Neuronal stem cell (in vitro differentiated cells): ENCODE measurements at regions not wholly inside any gene's neighbourhood (a gene's known extent, or its start where the extent isn't known, plus 50 kb on each side); places are given as distances from the start of the nearest gene placed in this dataset.
A peak's percentile ranks its signal among the peaks of the same experiment; 100 is the strongest.

Experiments
- DNase-seq: peaks from one replicate; pipeline ENCODE4 v3.0.0-alpha.2; 2013; ENCODE audit warnings: low spot score
- H2AFZ ChIP-seq: one replicate; pipeline ENCODE4 v1.6.1; 2013; ENCODE audit warnings: mild to moderate bottlenecking, low read length, inconsistent platforms
- H2AK5ac ChIP-seq: 2 replicates; pipeline ENCODE4 v1.6.1; 2013; ENCODE audit warnings: low read depth, mild to moderate bottlenecking, inconsistent platforms, low read length, moderate library complexity, mixed read lengths
- H2BK120ac ChIP-seq: 2 replicates; pipeline ENCODE4 v1.6.1; 2013; ENCODE audit warnings: low read depth, mild to moderate bottlenecking, inconsistent platforms, low read length, moderate library complexity, mixed read lengths
- H2BK12ac ChIP-seq: one replicate; pipeline ENCODE4 v1.6.1; 2013; ENCODE audit warnings: low read length, inconsistent platforms
- H2BK15ac ChIP-seq: 2 replicates; pipeline ENCODE4 v1.6.1; 2013; ENCODE audit warnings: mild to moderate bottlenecking, low read length, inconsistent platforms, mixed read lengths
- H2BK5ac ChIP-seq: one replicate; pipeline ENCODE4 v1.6.1; 2013; ENCODE audit warnings: inconsistent platforms, mild to moderate bottlenecking, low read length, moderate library complexity
- H3K14ac ChIP-seq: one replicate; pipeline ENCODE4 v1.6.1; 2013; ENCODE audit warnings: low read length, inconsistent platforms
- H3K18ac ChIP-seq: 2 replicates; pipeline ENCODE4 v1.6.1; 2013; ENCODE audit warnings: low read length, inconsistent platforms
- H3K23ac ChIP-seq: 2 replicates; pipeline ENCODE4 v1.6.1; 2013; ENCODE audit warnings: low read depth, mild to moderate bottlenecking, mixed read lengths, low read length, inconsistent platforms; ENCODE audit not compliant: poor library complexity
- H3K27ac ChIP-seq: replicated peaks from 3 replicates; pipeline ENCODE4 v1.5.1; 2013; ENCODE audit warnings: low read length, inconsistent platforms
- H3K27me3 ChIP-seq, 3 experiments: 2 replicates each; pipeline ENCODE4 v1.6.1; 2013; ENCODE audit warnings: low read length in 3 of 3, mild to moderate bottlenecking in 2 of 3, inconsistent platforms in 1 of 3, low read depth in 1 of 3, mixed read lengths in 1 of 3, moderate library complexity in 1 of 3; ENCODE audit not compliant: control insufficient read depth in 3 of 3, insufficient read depth in 3 of 3
- H3K36me3 ChIP-seq, 2 donors: replicated peaks in 1 of 2; 2 replicates each; pipeline ENCODE4 v1.6.1; 2013; ENCODE audit warnings: low read length in 2 of 2; ENCODE audit not compliant: control insufficient read depth in 2 of 2, insufficient read depth in 2 of 2
- H3K4ac ChIP-seq: 2 replicates; pipeline ENCODE4 v1.6.1; 2013; ENCODE audit warnings: inconsistent platforms, mild to moderate bottlenecking, low read length, moderate library complexity
- H3K4me1 ChIP-seq, 2 donors: 1 replicate in 1 of 2; 2 replicates in 1 of 2; pipeline ENCODE4 v1.6.1; 2013; ENCODE audit warnings: low read length in 2 of 2, low read depth in 1 of 2; ENCODE audit not compliant: control insufficient read depth in 2 of 2, insufficient read depth in 1 of 2
- H3K4me2 ChIP-seq: one replicate; pipeline ENCODE4 v1.6.1; 2013; ENCODE audit warnings: mild to moderate bottlenecking, low read length, inconsistent platforms; ENCODE audit not compliant: insufficient read depth, poor library complexity, severe bottlenecking
- H3K4me3 ChIP-seq, 2 donors: 2 replicates each; pipeline ENCODE4 v1.5.1; 2013; ENCODE audit warnings: low read length in 2 of 2, mild to moderate bottlenecking in 2 of 2, inconsistent platforms in 1 of 2, moderate library complexity in 1 of 2
- H3K79me1 ChIP-seq: one replicate; pipeline ENCODE4 v1.6.1; 2013; ENCODE audit warnings: low read depth, mild to moderate bottlenecking, inconsistent platforms, low read length, moderate library complexity
- H3K9ac ChIP-seq: one replicate; pipeline ENCODE4 v1.6.1; 2013; ENCODE audit warnings: mild to moderate bottlenecking, low read depth, low read length, inconsistent platforms; ENCODE audit not compliant: poor library complexity
- H3K9me3 ChIP-seq, 2 donors: replicated peaks in 1 of 2; 2 replicates each; pipeline versions ENCODE3 to v1.6.1; 2013; ENCODE audit warnings: low read length in 2 of 2, mild to moderate bottlenecking in 2 of 2, inconsistent platforms in 1 of 2, low read depth in 1 of 2, mixed read lengths in 1 of 2, moderate library complexity in 1 of 2; ENCODE audit not compliant: control insufficient read depth in 2 of 2, insufficient read depth in 1 of 2
- H4K8ac ChIP-seq: one replicate; pipeline ENCODE4 v1.6.1; 2013; ENCODE audit warnings: low read depth, mild to moderate bottlenecking, inconsistent platforms, low read length, moderate library complexity
- H4K91ac ChIP-seq: one replicate; pipeline ENCODE4 v1.6.1; 2013; ENCODE audit warnings: low read length, low read depth, mild to moderate bottlenecking, inconsistent platforms; ENCODE audit not compliant: poor library complexity
- WGBS, 2 donors: extraction: QIAGEN DNeasy Blood & Tissue Kit; methylation state at CpG; one replicate each; pipeline ENCODE4 v1.1.7; 2013; ENCODE audit warnings: missing lambda C conversion rate in 2 of 2, mixed read lengths in 1 of 2; ENCODE audit not compliant: insufficient read length in 2 of 2, insufficient replicate concordance in 1 of 2; ENCODE audit errors: extremely low coverage in 2 of 2; 5-methylcytosine and 5-hydroxymethylcytosine counted together

- Histone ChIP-seq H3K4me1 (peaks cover 0 to 25% of the 10 kb centered on the region in 2 donors), H3K18ac (no peak overlapping the region), H3K14ac (no peak overlapping the region), H3K4me2 (no peak overlapping the region), H3K4me3 (no peak overlapping the region), H4K91ac (no peak overlapping the region), H2AFZ (no peak overlapping the region), H3K9me3 (no peaks in the 10 kb centered on the region), H2AK5ac (peak overlapping the region; percentile 10), H2BK120ac (no peak overlapping the region), H3K27me3 (peaks cover 0 to 91% (median 9%) of the 10 kb centered on the region in 3 experiments), H2BK5ac (no peak overlapping the region), H4K8ac (no peak overlapping the region), H2BK15ac (no peak overlapping the region), H2BK12ac (no peak overlapping the region), H3K27ac (no peak overlapping the region), H3K36me3 (no peaks in the 10 kb centered on the region), H3K79me1 (no peaks in the 10 kb centered on the region), H3K23ac (no peak overlapping the region), H3K9ac (no peak overlapping the region), H3K4ac (no peak overlapping the region)
- WGBS, 2 donors: no CpG with 5 or more reads among the region's 14 CpGs
- DNase-seq: no peak
Observed at GRCh38 chr17:79189305-79189704, 114.7 kb downstream of the ENGASE start.

GRCh38 chr17:79188685-79189084 is 114.1 kb downstream of the ENGASE start:
- no peak overlapping the region for H2AFZ ChIP-seq
- no peak overlapping the region for H2BK120ac ChIP-seq
- H3K36me3 ChIP-seq: no peaks in the 10 kb centered on the region
- H3K14ac ChIP-seq: no peak overlapping the region
- no peak overlapping the region for H3K9ac ChIP-seq
- no peak overlapping the region for H2AK5ac ChIP-seq
- no peak overlapping the region for H3K4me3 ChIP-seq
- H4K8ac ChIP-seq: no peak overlapping the region
- peaks cover 0 to 27% of the 10 kb centered on the region in 2 donors for H3K4me1 ChIP-seq
- H3K23ac ChIP-seq: no peak overlapping the region
- H2BK5ac ChIP-seq: no peak overlapping the region
- H3K4ac ChIP-seq: no peak overlapping the region
- H2BK15ac ChIP-seq: no peak overlapping the region
- no peak overlapping the region for H3K27ac ChIP-seq
- peaks cover 0 to 2% of the 10 kb centered on the region in 2 donors for H3K9me3 ChIP-seq
- H3K4me2 ChIP-seq: no peak overlapping the region
- WGBS, 2 donors: no CpG with 5 or more reads among the region's 7 CpGs
- H3K18ac ChIP-seq: no peak overlapping the region
- H3K79me1 ChIP-seq: no peaks in the 10 kb centered on the region
- DNase-seq: no peak
- H4K91ac ChIP-seq: no peak overlapping the region
- no peak overlapping the region for H2BK12ac ChIP-seq
- H3K27me3 ChIP-seq: peaks cover 0 to 93% (median 13%) of the 10 kb centered on the region in 3 experiments

GRCh38 chr17:79188048-79188447 is 113.4 kb downstream of the ENGASE start:
- H3K27ac ChIP-seq: no peak overlapping the region
- H3K9ac ChIP-seq: no peak overlapping the region
- no peak overlapping the region for H2AK5ac ChIP-seq
- no peak overlapping the region for H2BK15ac ChIP-seq
- H2BK12ac ChIP-seq: no peak overlapping the region
- H3K9me3 ChIP-seq: peaks cover 0 to 2% of the 10 kb centered on the region in 2 donors
- H2BK120ac ChIP-seq: no peak overlapping the region
- no peak overlapping the region for H3K18ac ChIP-seq
- H3K4me1 ChIP-seq: peaks cover 0 to 25% of the 10 kb centered on the region in 2 donors
- no CpG with 5 or more reads among the region's 14 CpGs for WGBS, 2 donors
- no peak overlapping the region for H4K91ac ChIP-seq
- H2BK5ac ChIP-seq: no peak overlapping the region
- DNase-seq: no peak
- H3K4me2 ChIP-seq: no peak overlapping the region
- H3K4me3 ChIP-seq: no peak overlapping the region
- H3K14ac ChIP-seq: no peak overlapping the region
- no peaks in the 10 kb centered on the region for H3K36me3 ChIP-seq
- H4K8ac ChIP-seq: no peak overlapping the region
- no peak overlapping the region for H3K23ac ChIP-seq
- no peaks in the 10 kb centered on the region for H3K79me1 ChIP-seq
- H2AFZ ChIP-seq: no peak overlapping the region
- H3K27me3 ChIP-seq: peaks cover 0 to 94% (median 13%) of the 10 kb centered on the region in 3 experiments
- no peak overlapping the region for H3K4ac ChIP-seq

GRCh38 chr17:79187186-79187585 is 112.6 kb downstream of the ENGASE start:
- no peak overlapping the region for H2AFZ ChIP-seq
- no peak overlapping the region for H4K8ac ChIP-seq
- H3K4me1 ChIP-seq: peaks cover 0 to 20% of the 10 kb centered on the region in 2 donors
- no peaks in the 10 kb centered on the region for H3K36me3 ChIP-seq
- H3K79me1 ChIP-seq: no peaks in the 10 kb centered on the region
- H4K91ac ChIP-seq: no peak overlapping the region
- no peak overlapping the region for H3K27ac ChIP-seq
- H2AK5ac ChIP-seq: peak overlapping the region; percentile 11
- no peak overlapping the region for H2BK120ac ChIP-seq
- peak overlapping the region; percentile 2 for H3K23ac ChIP-seq
- DNase-seq: no peak
- peaks cover 0 to 2% of the 10 kb centered on the region in 2 donors for H3K9me3 ChIP-seq
- H3K27me3 ChIP-seq: peaks cover 0 to 88% (median 13%) of the 10 kb centered on the region in 3 experiments
- no peak overlapping the region for H2BK5ac ChIP-seq
- H3K14ac ChIP-seq: no peak overlapping the region
- WGBS, 2 donors: no CpG with 5 or more reads among the region's 12 CpGs
- H3K18ac ChIP-seq: peak overlapping the region; percentile 68
- H2BK12ac ChIP-seq: no peak overlapping the region
- H2BK15ac ChIP-seq: peak overlapping the region; percentile 65
- no peak overlapping the region for H3K9ac ChIP-seq
- H3K4me3 ChIP-seq: no peak overlapping the region
- no peak overlapping the region for H3K4me2 ChIP-seq
- peak overlapping the region; percentile 1 for H3K4ac ChIP-seq
